Smooth muscle cell (in vitro differentiated cells): ENCODE measurements at regions not wholly inside any gene's neighbourhood (a gene's known extent, or its start where the extent isn't known, plus 50 kb on each side); places are given as distances from the start of the nearest gene placed in this dataset.

Source experiments
- DNase-seq: peaks from one replicate; lab custom pipeline; 2025; ENCODE audit not compliant: unreplicated experiment; lab: John Stamatoyannopoulos, UW
- H2AFZ ChIP-seq: fragments of 200-600 bp; sonication (generic); 2 replicates; pipeline ENCODE4 v1.6.0; 2016; ENCODE audit warnings: antibody characterized with exemption, low read depth, mild to moderate bottlenecking
- H3F3A ChIP-seq: fragments of 200-600 bp; sonication (generic); 2 replicates; pipeline ENCODE4 v1.6.0; 2017; ENCODE audit warnings: antibody characterized with exemption, low read depth
- H3K27ac ChIP-seq: fragments of 200-600 bp; sonication (generic); 2 replicates; pipeline ENCODE4 v1.5.1; 2016; ENCODE audit warnings: low read depth, mild to moderate bottlenecking
- H3K27me3 ChIP-seq: fragments of 200-600 bp; sonication (generic); 2 replicates; pipeline ENCODE4 v1.6.1; 2016; ENCODE audit warnings: low read depth, mild to moderate bottlenecking
- H3K36me3 ChIP-seq: fragments of 200-600 bp; sonication (generic); 2 replicates; pipeline ENCODE4 v1.5.1; 2016; ENCODE audit warnings: low read depth
- H3K4me1 ChIP-seq: fragments of 200-600 bp; sonication (generic); 2 replicates; pipeline ENCODE4 v1.5.1; 2016; ENCODE audit warnings: low read depth
- H3K4me2 ChIP-seq: fragments of 200-600 bp; sonication (generic); 2 replicates; pipeline ENCODE4 v1.6.0; 2016; ENCODE audit warnings: mild to moderate bottlenecking
- H3K4me3 ChIP-seq: fragments of 200-600 bp; sonication (generic); 2 replicates; pipeline ENCODE4 v1.5.1; 2016; ENCODE audit warnings: mild to moderate bottlenecking
- H3K79me2 ChIP-seq: fragments of 200-600 bp; sonication (generic); 2 replicates; pipeline ENCODE4 v1.6.0; 2016; ENCODE audit warnings: low read depth, mild to moderate bottlenecking
- H3K9ac ChIP-seq: fragments of 200-600 bp; sonication (generic); 2 replicates; pipeline ENCODE4 v1.6.0; 2016; ENCODE audit warnings: low read depth
- H3K9me3 ChIP-seq: fragments of 200-600 bp; sonication (generic); replicated peaks from 2 replicates; pipeline ENCODE4 v1.5.1; 2016; ENCODE audit warnings: low read depth
- H4K20me1 ChIP-seq: fragments of 200-600 bp; sonication (generic); 2 replicates; pipeline ENCODE4 v1.6.0; 2016; ENCODE audit warnings: low read depth
- CTCF ChIP-seq: fragments of 200-600 bp; sonication (generic); IDR thresholded peaks from 2 replicates; pipeline ENCODE4 v1.5.1; 2017; ENCODE audit warnings: borderline replicate concordance, mild to moderate bottlenecking, antibody characterized with exemption; ENCODE audit not compliant: insufficient read depth, poor library complexity, severe bottlenecking
- WGBS: methylation state at CpG from one replicate; pipeline ENCODE4 v1.1.7; 2016; ENCODE audit warnings: low lambda C conversion rate; 5-methylcytosine and 5-hydroxymethylcytosine counted together

- Histone ChIP-seq H3K4me2 (no peak overlapping the region), H3K9ac (no peak overlapping the region), H3K27me3 (peaks cover 5% of the 10 kb centered on the region), H3K79me2 (no peaks in the 10 kb centered on the region), H3F3A (no peaks in the 10 kb centered on the region), H3K4me1 (peaks cover 44% of the 10 kb centered on the region), H2AFZ (no peak overlapping the region), H3K27ac (no peak overlapping the region), H3K9me3 (no peaks in the 10 kb centered on the region), H3K4me3 (no peak overlapping the region), H4K20me1 (no peaks in the 10 kb centered on the region), H3K36me3 (no peaks in the 10 kb centered on the region)
- 74% methylated on average over 6 of the region's 6 CpGs for WGBS
- no peak for DNase-seq
- no peak for TF ChIP-seq CTCF
Observed at GRCh38 chr2:143939626-143940330, 580.1 kb downstream of the ZEB2 start.

GRCh38 chr2:143937723-143938350, 582.1 kb downstream of the ZEB2 start:
- TF ChIP-seq CTCF = no peak
- WGBS = 22% methylated on average over 11 of the region's 11 CpGs
- peaks cover 5% of the 10 kb centered on the region for H3K27me3 ChIP-seq
- H3F3A ChIP-seq = no peaks in the 10 kb centered on the region
- H2AFZ ChIP-seq = peak overlapping the region; percentile 76
- DNase-seq = no peak
- no peaks in the 10 kb centered on the region for H3K9me3 ChIP-seq
- no peaks in the 10 kb centered on the region for H3K36me3 ChIP-seq
- peaks cover 58% of the 10 kb centered on the region for H3K4me1 ChIP-seq
- H3K27ac ChIP-seq = no peak overlapping the region
- no peaks in the 10 kb centered on the region for H4K20me1 ChIP-seq
- peak overlapping the region; percentile 67 for H3K4me3 ChIP-seq
- H3K79me2 ChIP-seq = no peaks in the 10 kb centered on the region
- H3K9ac ChIP-seq = peak overlapping the region; percentile 3
- H3K4me2 ChIP-seq = peak overlapping the region; percentile 94

- Histone ChIP-seq H3K4me3 (peak overlapping the region; percentile 67), H4K20me1 (no peaks in the 10 kb centered on the region), H2AFZ (peak overlapping the region; percentile 76), H3K4me2 (peak overlapping the region; percentile 94), H3K27me3 (peaks cover 5% of the 10 kb centered on the region), H3K9me3 (no peaks in the 10 kb centered on the region), H3F3A (no peaks in the 10 kb centered on the region), H3K27ac (no peak overlapping the region), H3K9ac (peak overlapping the region; percentile 31), H3K79me2 (no peaks in the 10 kb centered on the region), H3K4me1 (peaks cover 58% of the 10 kb centered on the region), H3K36me3 (no peaks in the 10 kb centered on the region)
- TF ChIP-seq CTCF = no peak
- DNase-seq = peak; percentile 7
- WGBS = 2% methylated on average over 79 of the region's 108 CpGs
Observed at GRCh38 chr2:143936848-143937722, 582.8 kb downstream of the ZEB2 start.
